Activated CD4-positive, CD25-positive, alpha-beta regulatory T cell treated with anti-CD3 and anti-CD28 coated beads, Interleukin-2, amount 50 U/mL, for 24 hours (primary cell): ENCODE measurements at regions not wholly inside any gene's neighbourhood (a gene's known extent, or its start where the extent isn't known, plus 50 kb on each side); places are given as distances from the start of the nearest gene placed in this dataset.

Experiments used
- ATAC-seq, 2 donors: fragments of 150-1000 bp; cut with Tn5 transposase; one replicate each; pipeline ENCODE4 v1.10.0; 2021; ENCODE audit warnings: mild to moderate bottlenecking in 1 of 2, moderate library complexity in 1 of 2

GRCh38 chr2:150042500-150043171 is 444.8 kb downstream of the RND3 start:
- ATAC-seq = no peak

GRCh38 chr2:150041722-150042425 is 445.6 kb downstream of the RND3 start:
- no peak for ATAC-seq

GRCh38 chr2:150036622-150037021 is 449.0 kb upstream of the MMADHC start:
- ATAC-seq = no peak

GRCh38 chr2:150034665-150035064 is 447.1 kb upstream of the MMADHC start:
- ATAC-seq = no peak

GRCh38 chr2:150030436-150031190 is 443.0 kb upstream of the MMADHC start:
- no peak for ATAC-seq

GRCh38 chr2:150028322-150028721 is 440.7 kb upstream of the MMADHC start:
- ATAC-seq = no peak

GRCh38 chr2:150027164-150027563 is 439.6 kb upstream of the MMADHC start:
- no peak for ATAC-seq

GRCh38 chr2:150023663-150024062 is 436.1 kb upstream of the MMADHC start:
- no peak for ATAC-seq

- ATAC-seq = no peak
These were observed 435.5 kb upstream of the MMADHC start for GRCh38 chr2:150023044-150023443.

- ATAC-seq = no peak
These were observed 433.5 kb upstream of the MMADHC start for GRCh38 chr2:150020937-150021673.

- ATAC-seq = no peak
These were observed 432.6 kb upstream of the MMADHC start for GRCh38 chr2:150020221-150020620.

- ATAC-seq = no peak
These were observed 431.5 kb upstream of the MMADHC start for GRCh38 chr2:150019063-150019462.

- ATAC-seq = no peak
These were observed 425.4 kb upstream of the MMADHC start for GRCh38 chr2:150012986-150013385.

- no peak for ATAC-seq
These were observed 423.7 kb upstream of the MMADHC start for GRCh38 chr2:150011161-150011730.

GRCh38 chr2:150008901-150009300 is 421.3 kb upstream of the MMADHC start:
- no peak for ATAC-seq

GRCh38 chr2:150007815-150008430 is 420.3 kb upstream of the MMADHC start:
- ATAC-seq = no peak

GRCh38 chr2:150006591-150006990 is 419.0 kb upstream of the MMADHC start:
- no peak for ATAC-seq

- no peak for ATAC-seq
These were observed 416.0 kb upstream of the MMADHC start for GRCh38 chr2:150003544-150003943.

- ATAC-seq = no peak
These were observed 414.2 kb upstream of the MMADHC start for GRCh38 chr2:150001788-150002187.

GRCh38 chr2:149996901-149997300 is 409.3 kb upstream of the MMADHC start:
- ATAC-seq = no peak

GRCh38 chr2:149994057-149994728 is 406.6 kb upstream of the MMADHC start:
- no peak for ATAC-seq

GRCh38 chr2:149993316-149993715 is 405.7 kb upstream of the MMADHC start:
- ATAC-seq = no peak
